HG03457 (cell line): ENCODE measurements at regions not wholly inside any gene's neighbourhood (a gene's known extent, or its start where the extent isn't known, plus 50 kb on each side); places are given as distances from the start of the nearest gene placed in this dataset.

Source experiments
- ATAC-seq: cut with Tn5 transposase; IDR thresholded peaks from one replicate; pipeline ENCODE4 v1.9.1; 2021; ENCODE audit warnings: moderate number of reproducible peaks; ENCODE audit not compliant: unreplicated experiment

DNA sequence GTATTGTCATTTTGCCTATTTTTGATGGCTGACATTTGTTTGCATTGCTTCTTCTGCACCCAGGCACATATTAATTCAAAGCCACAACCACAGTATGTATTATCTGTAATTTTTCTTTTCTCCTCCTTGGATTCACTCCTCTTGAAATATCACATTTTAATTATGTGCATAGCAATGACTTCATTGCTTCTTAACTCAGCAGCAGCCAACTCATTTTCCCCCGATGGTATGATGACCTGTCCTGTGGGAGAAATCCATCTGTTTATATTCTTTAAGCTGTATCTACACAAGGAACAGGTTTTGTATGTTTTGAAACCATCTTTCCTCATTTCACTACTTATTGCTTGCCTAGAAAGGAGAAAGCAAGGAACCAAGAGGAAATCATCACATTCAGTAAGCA, 588.8 kb downstream of the INHBA start:
- ATAC-seq = no peak

- ATAC-seq = no peak
These were observed 589.2 kb downstream of the INHBA start for GRCh38 chr7:41113719-41114118.

GRCh38 chr7:41110186-41110585, 592.7 kb downstream of the INHBA start:
- ATAC-seq = no peak

- no peak for ATAC-seq
These were observed 594.1 kb downstream of the INHBA start for GRCh38 chr7:41108821-41109220.

- ATAC-seq = no peak
These were observed 594.9 kb downstream of the INHBA start for GRCh38 chr7:41107938-41108448.

DNA sequence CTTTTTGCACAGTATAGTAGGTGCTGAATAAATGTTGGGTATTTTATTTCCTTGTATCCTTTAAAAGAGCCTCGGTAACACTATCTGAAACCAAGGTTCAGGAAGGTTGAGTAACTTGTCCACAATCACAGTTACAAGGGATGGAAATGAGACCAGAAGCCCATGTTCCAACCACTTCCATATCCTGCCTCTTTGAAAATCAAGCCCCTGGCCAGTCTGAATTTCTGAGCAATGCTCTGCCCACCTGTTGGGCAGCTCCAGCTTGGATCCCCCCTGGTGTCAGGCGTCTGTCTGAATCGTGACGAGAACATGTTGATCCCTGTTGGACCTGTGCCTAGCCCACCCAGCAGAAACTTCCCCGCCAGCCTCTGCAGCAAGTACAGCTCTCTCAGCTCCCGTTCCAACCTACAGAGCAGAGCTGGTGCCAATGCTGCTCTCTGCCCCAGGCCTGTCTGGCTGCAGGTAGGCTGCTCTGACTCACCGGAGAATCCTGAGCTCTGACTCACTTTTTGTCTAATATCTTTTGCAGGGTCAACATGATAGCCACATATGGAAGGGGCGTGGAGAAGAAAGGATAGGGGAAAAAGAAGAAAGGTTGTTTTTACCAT, 595.5 kb downstream of the INHBA start:
- ATAC-seq = no peak

- no peak for ATAC-seq
These were observed 598.3 kb downstream of the INHBA start for GRCh38 chr7:41104631-41105030.

- no peak for ATAC-seq
These were observed 599.6 kb downstream of the INHBA start for GRCh38 chr7:41103331-41103730.

GRCh38 chr7:41098846-41099245, 604.0 kb downstream of the INHBA start:
- no peak for ATAC-seq

- ATAC-seq = no peak
These were observed 604.5 kb downstream of the INHBA start for GRCh38 chr7:41098402-41098801.

DNA sequence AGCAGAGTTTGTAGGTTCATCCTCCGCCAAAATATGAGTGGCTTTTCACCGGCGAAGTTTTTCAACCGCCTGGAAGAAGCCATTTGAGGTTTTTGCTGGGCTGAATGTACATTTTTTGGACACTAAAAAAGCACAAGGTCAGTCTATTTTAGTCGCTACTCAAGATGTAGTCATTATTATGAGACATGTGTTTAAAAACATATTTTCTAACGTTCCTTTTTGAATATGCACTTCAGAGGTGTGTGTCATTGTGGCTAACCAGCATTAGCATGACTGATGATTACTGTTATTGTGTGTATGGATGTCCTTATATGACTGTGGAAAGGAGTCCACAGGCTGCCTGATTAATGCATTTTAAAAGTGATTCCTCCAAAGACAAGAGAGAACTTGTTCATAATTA, 605.4 kb downstream of the INHBA start:
- no peak for ATAC-seq

- ATAC-seq = no peak
These were observed 606.0 kb downstream of the INHBA start for GRCh38 chr7:41096917-41097316.

GRCh38 chr7:41093141-41093540, 609.7 kb downstream of the INHBA start:
- ATAC-seq = no peak

GRCh38 chr7:41085244-41085643, 617.6 kb downstream of the INHBA start:
- no peak for ATAC-seq

DNA sequence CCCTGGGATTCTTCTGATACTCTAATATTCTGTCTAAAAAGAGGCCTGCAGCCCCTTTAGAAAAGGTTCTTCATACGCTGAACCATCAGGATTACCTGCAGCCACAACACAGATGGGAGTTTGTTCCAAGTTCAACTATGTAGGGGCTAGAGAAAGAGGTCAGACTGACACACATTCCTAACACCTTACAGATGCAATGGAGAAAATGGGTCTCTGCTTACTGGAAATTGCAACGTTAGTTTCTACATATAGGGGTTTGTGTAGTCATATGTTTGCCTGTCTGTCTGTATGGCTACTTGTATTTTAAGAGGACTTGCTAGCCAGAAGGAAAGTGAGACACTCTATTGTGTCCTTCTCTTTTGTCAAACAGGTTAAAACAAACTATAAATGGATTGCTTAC, 618.5 kb downstream of the INHBA start:
- no peak for ATAC-seq

GRCh38 chr7:41069635-41070034, 633.3 kb downstream of the INHBA start:
- no peak for ATAC-seq

GRCh38 chr7:41067576-41067975, 635.3 kb downstream of the INHBA start:
- no peak for ATAC-seq

DNA sequence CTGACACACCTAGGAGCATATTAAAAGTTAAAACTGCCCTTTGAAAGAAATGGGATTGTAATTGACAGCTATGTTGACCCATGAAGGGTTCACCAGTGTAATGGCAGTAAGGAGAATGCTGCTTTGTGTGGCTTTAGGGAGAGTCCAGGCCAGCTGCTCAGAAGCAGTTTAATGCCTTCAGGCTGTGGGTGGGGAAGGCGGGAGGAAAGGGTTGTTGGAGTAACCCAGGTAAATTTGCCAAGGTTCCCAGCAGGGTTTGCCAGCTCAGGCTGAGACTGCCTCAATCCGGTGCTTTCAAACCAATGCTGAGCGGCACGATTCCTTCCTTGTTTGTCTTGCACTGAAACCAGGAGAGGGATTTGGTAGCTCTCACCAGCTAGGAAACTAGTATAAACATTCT, 637.2 kb downstream of the INHBA start:
- no peak for ATAC-seq

- ATAC-seq = no peak
These were observed 639.8 kb downstream of the INHBA start for GRCh38 chr7:41063116-41063515.

DNA sequence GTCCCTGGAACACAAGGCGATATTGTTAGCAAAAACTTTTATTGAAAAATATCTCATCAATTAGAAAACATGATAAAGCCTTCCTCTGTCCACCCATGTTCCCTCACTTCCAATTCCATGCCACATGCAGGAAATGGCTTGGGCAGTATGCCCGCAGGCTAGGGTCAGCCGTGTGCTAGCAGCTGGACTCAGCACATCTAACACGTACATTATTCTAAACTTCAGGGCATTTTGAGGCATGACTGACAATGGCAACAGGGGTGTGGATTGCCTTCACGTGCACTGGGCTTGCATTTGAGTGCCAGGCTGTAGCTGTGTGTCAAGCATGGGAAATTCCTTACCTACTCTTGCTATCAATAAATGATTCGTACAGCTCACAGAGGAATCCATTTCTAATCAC, 642.1 kb downstream of the INHBA start:
- ATAC-seq = no peak

DNA sequence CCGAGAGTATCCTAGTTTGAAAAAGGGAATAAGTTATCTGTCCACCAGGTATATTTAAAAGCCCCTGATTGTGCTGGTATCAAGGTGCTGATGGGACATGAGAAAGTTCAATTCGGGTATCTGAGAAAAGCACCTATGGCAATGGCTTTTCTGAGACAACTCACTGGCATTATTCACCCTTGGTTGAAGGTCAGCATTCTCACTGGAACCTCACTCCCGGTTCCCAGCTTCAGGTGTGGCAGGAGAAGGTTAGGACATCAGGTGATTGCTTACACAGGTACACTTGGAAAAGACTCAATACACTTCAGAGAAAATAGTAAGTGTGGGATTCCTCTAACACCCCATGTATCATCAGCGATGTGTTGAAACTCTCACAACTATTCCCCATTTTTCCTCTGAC, 643.1 kb downstream of the INHBA start:
- ATAC-seq = no peak

GRCh38 chr7:41058986-41059741, 643.7 kb downstream of the INHBA start:
- ATAC-seq = no peak
